Middle frontal gyrus (tissue), 1 donor: ENCODE measurements at regions not wholly inside any gene's neighbourhood (a gene's known extent, or its start where the extent isn't known, plus 50 kb on each side); places are given as distances from the start of the nearest gene placed in this dataset.
"Not testable (repeated sequence)": the region's sequence is repeated elsewhere in the genome, so short reads cannot be mapped to it uniquely, and the experiment has no call there.

Experiments
- DNase-seq: peaks from one replicate; pipeline ENCODE4 v3.0.0-alpha.2; 2015; ENCODE audit warnings: low spot score; ENCODE audit errors: extremely low spot score

GRCh38 chr6:22173311-22173710 lies 123.5 kb downstream of the PRL start:
- DNase-seq, result no peak

- DNase-seq, result not testable (repeated sequence)
These were observed 116.6 kb downstream of the PRL start for GRCh38 chr6:22180250-22180649.

GRCh38 chr6:22184371-22184770 lies 112.5 kb downstream of the PRL start:
- DNase-seq, result no peak

- DNase-seq, result no peak
These were observed 106.9 kb downstream of the PRL start for GRCh38 chr6:22189946-22190345.

GRCh38 chr6:22194188-22194921 lies 102.5 kb downstream of the PRL start:
- no peak for DNase-seq

- DNase-seq, result no peak
These were observed 97.1 kb downstream of the PRL start for GRCh38 chr6:22199771-22200170.

- DNase-seq, result no peak
These were observed 92.7 kb downstream of the PRL start for GRCh38 chr6:22204153-22204552.

GRCh38 chr6:22205266-22205665 lies 91.6 kb downstream of the PRL start:
- no peak for DNase-seq

- no peak for DNase-seq
These were observed 90.7 kb downstream of the PRL start for GRCh38 chr6:22206106-22206505.

GRCh38 chr6:22208026-22208425 lies 88.8 kb downstream of the PRL start:
- DNase-seq, result no peak

- no peak for DNase-seq
These were observed 82.5 kb downstream of the PRL start for GRCh38 chr6:22214314-22214713.

GRCh38 chr6:22215474-22215873 lies 81.4 kb downstream of the PRL start:
- not testable (repeated sequence) for DNase-seq

GRCh38 chr6:22218410-22218809 lies 78.4 kb downstream of the PRL start:
- DNase-seq, result no peak

GRCh38 chr6:22219925-22220324 lies 76.9 kb downstream of the PRL start:
- DNase-seq, result no peak

- DNase-seq, result no peak
These were observed 75.6 kb downstream of the PRL start for GRCh38 chr6:22221211-22221610.

GRCh38 chr6:22221630-22222029 lies 75.2 kb downstream of the PRL start:
- no peak for DNase-seq

- no peak for DNase-seq
These were observed 74.4 kb downstream of the PRL start for GRCh38 chr6:22222469-22222868.

- no peak for DNase-seq
These were observed 68.8 kb downstream of the PRL start for GRCh38 chr6:22227824-22228610.

- DNase-seq, result no peak
These were observed 65.8 kb downstream of the PRL start for GRCh38 chr6:22231050-22231449.

GRCh38 chr6:22231616-22232015 lies 65.2 kb downstream of the PRL start:
- DNase-seq, result no peak

GRCh38 chr6:22236626-22237414 lies 60.0 kb downstream of the PRL start:
- no peak for DNase-seq
